OCI-LY7 (cell line): ENCODE measurements at regions not wholly inside any gene's neighbourhood (a gene's known extent, or its start where the extent isn't known, plus 50 kb on each side); places are given as distances from the start of the nearest gene placed in this dataset.

Experiments
- CTCF ChIP-seq: fragments of 200-600 bp; sonication (generic); conservative IDR thresholded peaks from 2 replicates; pipeline ENCODE4 v1.5.1; 2014; ENCODE audit warnings: mild to moderate bottlenecking, antibody characterized with exemption, low read length, moderate library complexity, mixed read lengths
- EZH2phosphoT487 ChIP-seq: fragments of 200-600 bp; sonication (generic); IDR thresholded peaks from 2 replicates; pipeline ENCODE4 v1.6.1; 2018; ENCODE audit warnings: low read depth, borderline replicate concordance, mild to moderate bottlenecking, mixed run types, antibody characterized with exemption, low read length, moderate library complexity, mixed read lengths

- TF ChIP-seq CTCF (no peak), EZH2phosphoT487 (no peak)
These were observed 225.6 kb upstream of the GCFC2 start for GRCh38 chr2:75936311-75936710.
